Ishikawa (cell line): ENCODE measurements at regions not wholly inside any gene's neighbourhood (a gene's known extent, or its start where the extent isn't known, plus 50 kb on each side); places are given as distances from the start of the nearest gene placed in this dataset.

Experiments used
- CEBPB ChIP-seq: IDR thresholded peaks from 2 replicates; pipeline ENCODE4 v1.6.1; 2012
- CREB1 ChIP-seq: IDR thresholded peaks from 2 replicates; pipeline ENCODE4 v1.6.1; 2012; ENCODE audit warnings: low read depth
- EP300 ChIP-seq: IDR thresholded peaks from 2 replicates; pipeline ENCODE4 v1.6.1; 2012; ENCODE audit warnings: borderline replicate concordance
- MAX ChIP-seq: IDR thresholded peaks from 2 replicates; pipeline ENCODE4 v1.6.1; 2012
- NFIC ChIP-seq: IDR thresholded peaks from 2 replicates; pipeline ENCODE4 v1.6.1; 2012
- RAD21 ChIP-seq: IDR thresholded peaks from 2 replicates; pipeline ENCODE4 v1.6.1; 2012; ENCODE audit warnings: low read depth
- REST ChIP-seq: IDR thresholded peaks from 2 replicates; pipeline ENCODE4 v1.6.1; 2012; ENCODE audit warnings: low read depth, mild to moderate bottlenecking
- TAF1 ChIP-seq: IDR thresholded peaks from 2 replicates; pipeline ENCODE4 v1.6.1; 2012; ENCODE audit warnings: low read depth, mild to moderate bottlenecking
- TEAD4 ChIP-seq: IDR thresholded peaks from 2 replicates; pipeline ENCODE4 v1.6.1; 2012
- YY1 ChIP-seq: IDR thresholded peaks from 2 replicates; pipeline ENCODE4 v1.6.1; 2012; ENCODE audit warnings: low read depth

DNA sequence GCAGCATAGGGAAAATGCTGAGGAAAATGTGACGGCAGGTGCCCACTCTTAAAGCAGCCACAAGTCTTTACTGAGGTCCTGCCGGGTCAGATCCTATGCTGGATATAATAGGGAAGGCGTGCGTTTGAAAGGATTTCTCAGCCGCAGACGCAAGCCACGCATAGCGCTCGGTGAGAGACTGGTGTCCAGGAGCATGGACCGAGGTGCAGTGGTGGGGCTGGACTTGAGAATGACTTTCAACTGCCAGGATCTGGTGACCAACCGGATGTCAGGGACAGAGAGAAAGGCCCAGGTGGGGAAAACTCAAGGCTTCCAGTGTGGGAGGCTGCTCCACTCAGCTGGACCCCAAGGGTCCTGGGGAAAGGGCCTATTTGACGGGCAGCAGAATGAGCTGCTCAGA is 74.7 kb upstream of the INSIG1 start:
- TF ChIP-seq CEBPB (no peak), TAF1 (no peak), REST (no peak), MAX (no peak), RAD21 (no peak), YY1 (no peak), EP300 (no peak), TEAD4 (no peak), CREB1 (no peak), NFIC (no peak)
